HG03175 (cell line): ENCODE measurements at regions not wholly inside any gene's neighbourhood (a gene's known extent, or its start where the extent isn't known, plus 50 kb on each side); places are given as distances from the start of the nearest gene placed in this dataset.

Experiments
- ATAC-seq: cut with Tn5 transposase; IDR thresholded peaks from one replicate; pipeline ENCODE4 v1.9.1; 2021; ENCODE audit warnings: mild to moderate bottlenecking, moderate library complexity; ENCODE audit not compliant: unreplicated experiment

- peak; percentile 99 for ATAC-seq
Observed at GRCh38 chr3:140816372-140817195, 125.1 kb upstream of the SLC25A36 start.

GRCh38 chr3:140821493-140821892 lies 120.1 kb upstream of the SLC25A36 start:
- ATAC-seq, result no peak

GRCh38 chr3:140822401-140823047 lies 119.1 kb upstream of the SLC25A36 start:
- ATAC-seq, result no peak

- ATAC-seq, result no peak
Observed at GRCh38 chr3:140823106-140823505, 118.5 kb upstream of the SLC25A36 start.

GRCh38 chr3:140827894-140828293 lies 113.7 kb upstream of the SLC25A36 start:
- no peak for ATAC-seq

- no peak for ATAC-seq
Observed at GRCh38 chr3:140828585-140828984, 113.1 kb upstream of the SLC25A36 start.

GRCh38 chr3:140829796-140830195 lies 111.8 kb upstream of the SLC25A36 start:
- no peak for ATAC-seq

GRCh38 chr3:140830391-140830790 lies 111.2 kb upstream of the SLC25A36 start:
- ATAC-seq, result no peak

GRCh38 chr3:140832883-140833282 lies 108.8 kb upstream of the SLC25A36 start:
- ATAC-seq, result no peak

GRCh38 chr3:140834266-140835037 lies 107.2 kb upstream of the SLC25A36 start:
- no peak for ATAC-seq

- peak; percentile 97 for ATAC-seq
Observed at GRCh38 chr3:140842984-140843649, 98.5 kb upstream of the SLC25A36 start.

GRCh38 chr3:140843656-140844055 lies 98.0 kb upstream of the SLC25A36 start:
- peak; percentile 7 for ATAC-seq

GRCh38 chr3:140844072-140844471 lies 97.6 kb upstream of the SLC25A36 start:
- ATAC-seq, result no peak

GRCh38 chr3:140845882-140846281 lies 95.8 kb upstream of the SLC25A36 start:
- no peak for ATAC-seq

- ATAC-seq, result no peak
Observed at GRCh38 chr3:140848666-140849065, 93.0 kb upstream of the SLC25A36 start.

GRCh38 chr3:140850210-140850955 lies 91.3 kb upstream of the SLC25A36 start:
- no peak for ATAC-seq

GRCh38 chr3:140854961-140855360 lies 86.7 kb upstream of the SLC25A36 start:
- no peak for ATAC-seq

- ATAC-seq, result no peak
Observed at GRCh38 chr3:140856905-140857304, 84.7 kb upstream of the SLC25A36 start.

- no peak for ATAC-seq
Observed at GRCh38 chr3:140857993-140858392, 83.6 kb upstream of the SLC25A36 start.

- no peak for ATAC-seq
Observed at GRCh38 chr3:140859592-140860336, 81.9 kb upstream of the SLC25A36 start.
